DMS114 treated with DMSO at 0.1 percent for 48 hours (cell line): ENCODE measurements at regions not wholly inside any gene's neighbourhood (a gene's known extent, or its start where the extent isn't known, plus 50 kb on each side); places are given as distances from the start of the nearest gene placed in this dataset.
A peak's percentile ranks its signal among the peaks of the same experiment; 100 is the strongest.

Experiments used
- DNase-seq: peaks from one replicate; lab custom pipeline; 2025; ENCODE audit not compliant: unreplicated experiment; lab: John Stamatoyannopoulos, UW

GRCh38 chrX:97666890-97667289 lies 783.2 kb downstream of the RPA4 start:
- DNase-seq: no peak

GRCh38 chrX:97668126-97668525 lies 784.4 kb downstream of the RPA4 start:
- DNase-seq: no peak

- no peak for DNase-seq
Measured at GRCh38 chrX:97672138-97672537, 788.4 kb downstream of the RPA4 start.

GRCh38 chrX:97672608-97673007 lies 788.9 kb downstream of the RPA4 start:
- DNase-seq: no peak

GRCh38 chrX:97673135-97673534 lies 789.4 kb downstream of the RPA4 start:
- DNase-seq: no peak

- no peak for DNase-seq
Measured at GRCh38 chrX:97682991-97683840, 799.5 kb downstream of the RPA4 start.

- peak; percentile 7 for DNase-seq
Measured at GRCh38 chrX:97685753-97686152, 802.0 kb downstream of the RPA4 start.

- DNase-seq: no peak
Measured at GRCh38 chrX:97691901-97692455, 808.3 kb downstream of the RPA4 start.

GRCh38 chrX:97692575-97692974 lies 808.9 kb downstream of the RPA4 start:
- DNase-seq: no peak

GRCh38 chrX:97700547-97700946 lies 816.8 kb downstream of the RPA4 start:
- no peak for DNase-seq

GRCh38 chrX:97704474-97704873 lies 820.8 kb downstream of the RPA4 start:
- no peak for DNase-seq

- no peak for DNase-seq
Measured at GRCh38 chrX:97704881-97705280, 821.2 kb downstream of the RPA4 start.

GRCh38 chrX:97705936-97706335 lies 822.2 kb downstream of the RPA4 start:
- no peak for DNase-seq

- DNase-seq: no peak
Measured at GRCh38 chrX:97714072-97714471, 830.4 kb downstream of the RPA4 start.

GRCh38 chrX:97728215-97728614 lies 844.5 kb downstream of the RPA4 start:
- DNase-seq: no peak

- no peak for DNase-seq
Measured at GRCh38 chrX:97740044-97740443, 856.3 kb downstream of the RPA4 start.

GRCh38 chrX:97740886-97741285 lies 857.2 kb downstream of the RPA4 start:
- DNase-seq: no peak

GRCh38 chrX:97743014-97743413 lies 859.3 kb downstream of the RPA4 start:
- no peak for DNase-seq

GRCh38 chrX:97747346-97747745 lies 863.6 kb downstream of the RPA4 start:
- DNase-seq: no peak

GRCh38 chrX:97751016-97751415 lies 867.3 kb downstream of the RPA4 start:
- DNase-seq: no peak

GRCh38 chrX:97751735-97752134 lies 868.0 kb downstream of the RPA4 start:
- DNase-seq: no peak

GRCh38 chrX:97756879-97757278 lies 873.2 kb downstream of the RPA4 start:
- DNase-seq: no peak

GRCh38 chrX:97763391-97763790 lies 879.7 kb downstream of the RPA4 start:
- no peak for DNase-seq
